ENCODE measurements at regions not wholly inside any gene's neighbourhood (a gene's known extent, or its start where the extent isn't known, plus 50 kb on each side); places are given as distances from the start of the nearest gene placed in this dataset.

DNA sequence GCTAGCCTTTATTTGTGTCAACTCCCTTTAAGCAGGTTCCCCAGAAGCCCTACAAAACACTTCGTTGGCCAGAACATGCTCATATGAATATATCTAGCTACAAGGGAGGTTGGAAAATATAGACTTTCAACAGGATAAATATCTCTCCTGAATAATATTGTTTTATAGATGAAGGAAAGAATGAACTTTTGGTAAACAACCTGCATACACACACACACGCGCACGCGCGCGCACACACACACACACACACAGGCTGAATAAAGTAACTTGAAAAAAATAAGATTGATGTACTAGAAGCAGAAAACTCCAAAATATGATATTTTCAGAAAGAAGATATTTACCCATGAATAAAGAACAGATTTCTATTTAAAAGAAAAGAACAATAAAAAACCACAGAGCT is 72.4 kb upstream of the GADL1 start:
- TF ChIP-seq, protein P1, sequence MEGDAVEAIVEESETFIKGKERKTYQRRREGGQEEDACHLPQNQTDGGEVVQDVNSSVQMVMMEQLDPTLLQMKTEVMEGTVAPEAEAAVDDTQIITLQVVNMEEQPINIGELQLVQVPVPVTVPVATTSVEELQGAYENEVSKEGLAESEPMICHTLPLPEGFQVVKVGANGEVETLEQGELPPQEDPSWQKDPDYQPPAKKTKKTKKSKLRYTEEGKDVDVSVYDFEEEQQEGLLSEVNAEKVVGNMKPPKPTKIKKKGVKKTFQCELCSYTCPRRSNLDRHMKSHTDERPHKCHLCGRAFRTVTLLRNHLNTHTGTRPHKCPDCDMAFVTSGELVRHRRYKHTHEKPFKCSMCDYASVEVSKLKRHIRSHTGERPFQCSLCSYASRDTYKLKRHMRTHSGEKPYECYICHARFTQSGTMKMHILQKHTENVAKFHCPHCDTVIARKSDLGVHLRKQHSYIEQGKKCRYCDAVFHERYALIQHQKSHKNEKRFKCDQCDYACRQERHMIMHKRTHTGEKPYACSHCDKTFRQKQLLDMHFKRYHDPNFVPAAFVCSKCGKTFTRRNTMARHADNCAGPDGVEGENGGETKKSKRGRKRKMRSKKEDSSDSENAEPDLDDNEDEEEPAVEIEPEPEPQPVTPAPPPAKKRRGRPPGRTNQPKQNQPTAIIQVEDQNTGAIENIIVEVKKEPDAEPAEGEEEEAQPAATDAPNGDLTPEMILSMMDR (IDR thresholded peaks at IDR 0.05), result no peak
- TF ChIP-seq POLR2AphosphoS5 (IDR thresholded peaks at IDR 0.05; ENCODE audit: insufficient read depth in 1 of 2, low read depth in 1 of 2) (no peak), POLR2A (IDR thresholded peaks at IDR 0.05) (no peak)

Data from vagina (tissue), 2 donors.